ENCODE measurements at regions not wholly inside any gene's neighbourhood (a gene's known extent, or its start where the extent isn't known, plus 50 kb on each side); places are given as distances from the start of the nearest gene placed in this dataset.

DNA sequence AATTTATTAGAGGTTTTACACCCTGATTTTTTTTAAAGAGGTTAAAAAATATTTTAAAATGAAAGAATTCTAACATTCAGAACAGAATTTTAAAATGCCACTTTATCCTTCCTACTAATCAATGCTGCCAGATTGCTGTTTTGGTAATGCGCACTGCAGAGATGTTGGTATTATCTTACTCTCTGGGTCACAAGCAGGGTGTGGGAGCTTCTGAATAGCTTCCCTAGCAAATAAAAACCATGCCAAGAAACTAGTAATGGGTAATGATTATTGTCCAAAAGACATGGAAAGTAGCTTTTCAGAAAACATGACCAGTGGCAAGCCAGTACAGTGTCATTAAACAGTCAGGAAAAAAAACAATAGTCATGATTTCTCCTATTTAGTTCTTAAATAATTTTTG lies 205.4 kb downstream of the TPBG start:
- ATAC-seq (no peak), DNase-seq (no peak)
- intact Hi-C loops (cut with DNase I) = no loop called here

GRCh38 chr6:82570083-82570482 lies 206.5 kb downstream of the TPBG start:
- DNase-seq = no peak

DNA sequence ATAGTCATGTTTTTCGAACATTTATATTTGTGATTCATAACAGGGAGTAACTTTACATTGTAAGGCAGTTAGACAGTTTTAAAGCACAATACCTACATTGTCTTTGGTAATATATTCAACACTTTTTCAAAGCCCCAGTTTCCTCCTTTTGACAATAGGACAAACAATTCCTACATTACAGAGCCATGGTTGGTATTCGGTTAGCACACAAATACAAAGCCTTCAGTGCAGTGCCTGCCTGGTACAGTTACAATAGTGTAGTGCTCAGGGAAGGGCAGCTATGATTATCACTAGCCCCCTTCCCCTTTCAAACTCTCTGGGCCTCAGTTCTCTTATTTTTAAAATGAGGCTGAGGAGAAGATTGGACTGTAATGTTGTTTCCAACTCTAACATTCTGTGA lies 207.8 kb downstream of the TPBG start:
- intact Hi-C loops (cut with DNase I) = no loop called here
- ATAC-seq = no peak
- DNase-seq = no peak

More at GRCh38 chr6:82570083-82570482, 206.5 kb downstream of the TPBG start:
- intact Hi-C loops (cut with DNase I) = no loop called here
- no peak for ATAC-seq

GRCh38 chr6:82573254-82573972 lies 209.8 kb downstream of the TPBG start:
- DNase-seq (no peak), ATAC-seq (no peak)
- intact Hi-C loops (cut with DNase I) = no loop called here

GRCh38 chr6:82576284-82576683 lies 212.7 kb downstream of the TPBG start:
- intact Hi-C loops (cut with DNase I) = no loop called here
- DNase-seq = no peak
- no peak for ATAC-seq

- no peak for ATAC-seq
- no peak for DNase-seq
- intact Hi-C loops (cut with DNase I) = no loop called here
These were observed 220.6 kb downstream of the TPBG start for GRCh38 chr6:82584194-82584695.

- intact Hi-C loops (cut with DNase I) = no loop called here
- ATAC-seq (no peak), DNase-seq (no peak)
These were observed 221.2 kb downstream of the TPBG start for GRCh38 chr6:82584856-82585255.

DNA sequence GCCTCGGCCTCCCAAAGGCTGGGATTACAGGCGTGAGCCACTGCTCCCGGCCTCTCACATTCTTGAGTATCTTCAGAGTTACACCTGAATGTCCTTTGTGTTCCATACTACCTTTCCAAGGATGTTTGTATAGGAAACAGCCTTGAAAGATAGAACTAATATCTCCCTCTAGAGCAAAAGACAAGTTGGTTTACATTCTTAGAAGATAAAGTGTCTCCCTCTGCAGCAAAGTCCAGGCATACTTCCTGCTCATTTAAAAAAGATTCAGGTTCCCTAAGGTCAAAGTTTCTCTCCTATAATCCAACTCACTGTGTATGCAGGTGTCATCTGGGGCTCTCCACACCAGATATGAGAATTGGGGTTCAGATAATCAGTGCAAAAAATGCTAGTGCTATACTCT lies 224.4 kb downstream of the TPBG start:
- no peak for ATAC-seq
- no peak for DNase-seq
- intact Hi-C loops (cut with DNase I) = no loop called here

GRCh38 chr6:82588859-82589412 lies 225.3 kb downstream of the TPBG start:
- intact Hi-C loops (cut with DNase I) = no loop called here
- ATAC-seq = no peak

DNA sequence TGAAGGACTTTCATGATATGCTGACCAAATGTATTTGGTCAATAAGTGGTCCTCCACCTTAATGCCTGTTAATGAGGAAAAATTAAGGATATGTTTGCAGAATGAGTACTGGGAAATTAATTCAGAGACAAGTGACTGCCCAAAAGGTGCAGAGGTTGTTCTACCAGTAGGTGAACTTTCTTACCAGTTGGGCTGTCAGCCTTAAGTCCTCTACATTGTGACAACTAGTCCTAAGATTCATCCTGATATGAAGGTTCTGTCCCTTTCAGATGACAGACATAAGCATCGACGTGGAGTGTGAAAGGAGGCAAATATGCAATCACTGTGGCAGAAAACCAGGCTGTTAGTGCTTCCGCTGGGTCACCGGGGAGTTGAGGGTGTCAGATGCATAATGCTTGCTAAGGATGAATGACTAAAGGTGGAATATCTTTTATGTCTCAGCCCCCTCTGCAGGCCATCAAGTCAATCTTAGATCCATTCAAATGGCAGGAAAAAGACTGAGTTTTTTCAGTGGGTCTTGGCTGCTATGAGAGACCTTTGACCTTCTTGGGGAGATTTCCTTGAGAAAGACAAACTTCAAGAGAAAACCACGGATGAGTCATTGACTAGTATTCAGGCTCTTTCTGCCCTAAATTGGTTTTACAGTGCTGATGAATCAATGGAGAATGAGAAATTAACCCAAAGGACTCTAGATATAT lies 226.0 kb downstream of the TPBG start:
- intact Hi-C loops (cut with DNase I) = no loop called here
- ATAC-seq (peak in 1 of 2 donors; percentile 21), DNase-seq (no peak)

More at GRCh38 chr6:82588859-82589412, 225.3 kb downstream of the TPBG start:
- DNase-seq = no peak

GRCh38 chr6:82597201-82597600 lies 233.6 kb downstream of the TPBG start:
- DNase-seq (no peak), ATAC-seq (no peak)
- intact Hi-C loops (cut with DNase I) = no loop called here

DNA sequence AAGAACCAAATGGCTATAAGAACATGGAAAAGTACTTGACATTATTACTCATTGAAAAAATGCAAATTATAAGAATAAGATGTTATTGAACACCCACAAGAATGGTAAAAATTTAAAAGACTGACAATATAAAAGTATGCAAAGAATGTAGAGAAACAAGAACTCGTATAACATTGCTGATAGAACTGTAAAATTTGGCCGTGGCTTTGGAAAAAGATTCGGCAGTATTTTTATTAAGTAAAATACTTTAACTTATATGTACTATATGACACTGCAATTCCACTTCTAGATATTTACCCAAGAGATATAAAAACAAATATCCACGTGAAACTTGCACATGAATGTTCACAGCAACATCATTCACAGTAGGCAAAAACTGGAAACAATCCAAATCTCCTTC lies 239.2 kb downstream of the TPBG start:
- intact Hi-C loops (cut with DNase I) = no loop called here
- DNase-seq = no peak
- ATAC-seq = no peak

- ATAC-seq = no peak
- no peak for DNase-seq
- intact Hi-C loops (cut with DNase I) = no loop called here
These were observed 240.3 kb downstream of the TPBG start for GRCh38 chr6:82603871-82604270.

DNA sequence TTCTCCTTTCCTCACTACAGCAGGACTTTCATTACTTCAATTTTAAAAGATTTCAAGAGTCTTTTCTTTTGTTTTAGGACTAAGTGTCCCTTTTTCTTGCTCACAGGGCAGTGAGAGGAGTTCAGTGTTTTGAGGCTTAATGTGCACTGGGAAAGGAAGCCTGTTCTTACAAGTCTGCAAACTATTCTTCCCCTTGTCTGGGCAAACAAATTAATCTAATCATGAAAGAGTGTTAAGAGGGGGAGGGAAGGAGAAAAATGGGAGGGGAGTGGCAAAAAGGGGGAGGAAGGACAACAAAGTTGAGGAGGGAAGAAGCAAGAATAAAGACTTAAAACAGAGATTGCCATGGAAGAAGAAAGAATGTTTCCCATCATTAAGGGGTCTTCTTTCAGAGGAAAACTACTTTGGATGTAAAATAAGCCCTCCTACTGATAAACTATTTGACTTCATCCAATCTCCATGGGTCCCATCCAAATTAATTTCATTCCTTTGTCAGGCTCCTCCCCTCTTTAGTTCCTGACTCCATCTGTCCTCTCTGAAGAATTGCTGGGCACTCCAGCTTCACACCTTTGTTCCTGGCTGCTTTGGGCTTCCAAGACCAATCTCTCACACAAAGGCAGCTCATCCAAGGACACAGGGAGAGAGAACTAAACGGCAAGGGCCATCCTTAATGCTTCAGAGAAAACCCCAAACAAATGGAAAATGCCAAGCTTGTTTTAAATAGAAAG lies 244.5 kb downstream of the TPBG start:
- ATAC-seq = no peak
- intact Hi-C loops (cut with DNase I) = no loop called here
- no peak for DNase-seq

DNA sequence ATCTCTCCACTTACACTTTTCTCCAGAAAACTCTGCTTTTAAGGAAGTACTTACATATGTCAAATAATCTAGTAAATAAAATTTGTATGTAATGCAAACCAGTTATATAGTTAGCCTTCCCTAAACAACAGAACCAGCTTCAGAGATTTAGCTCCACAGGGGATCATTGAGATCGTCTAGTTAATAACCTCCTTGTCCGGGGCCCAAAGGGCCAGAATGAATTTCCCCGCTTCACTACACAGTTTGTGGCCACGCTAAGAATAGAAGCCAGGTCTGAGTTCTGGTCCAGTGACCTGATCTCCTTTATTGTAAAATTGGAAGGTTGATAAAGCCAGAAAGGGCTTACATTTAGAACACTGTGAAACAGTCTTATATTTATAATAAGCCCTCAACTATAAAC lies 245.2 kb downstream of the TPBG start:
- DNase-seq = no peak
- intact Hi-C loops (cut with DNase I) = no loop called here
- no peak for ATAC-seq

DNA sequence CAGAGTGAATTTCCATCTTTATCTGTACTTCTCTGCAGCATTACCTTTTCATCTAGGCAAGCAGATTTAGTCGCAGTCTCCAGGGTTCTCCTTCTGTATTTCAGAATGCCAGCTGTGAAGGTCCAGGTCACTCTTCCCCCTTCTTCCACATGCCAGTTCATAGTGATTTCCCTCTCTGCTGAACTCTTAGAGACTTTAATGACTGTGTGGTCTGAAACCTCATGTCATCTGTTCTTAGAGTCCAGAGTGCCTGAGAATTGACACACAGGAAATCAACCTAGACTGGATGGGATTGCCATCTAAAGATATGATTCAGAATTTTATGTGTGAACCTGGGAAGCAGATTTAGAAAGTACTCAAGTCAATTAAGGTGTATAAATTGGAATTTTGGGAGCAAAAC lies 248.1 kb downstream of the TPBG start:
- ATAC-seq = no peak
- DNase-seq = no peak
- intact Hi-C loops (cut with DNase I) = no loop called here

- no peak for ATAC-seq
- intact Hi-C loops (cut with DNase I) = no loop called here
- DNase-seq = no peak
These were observed 248.9 kb downstream of the TPBG start for GRCh38 chr6:82612475-82613039.

DNA sequence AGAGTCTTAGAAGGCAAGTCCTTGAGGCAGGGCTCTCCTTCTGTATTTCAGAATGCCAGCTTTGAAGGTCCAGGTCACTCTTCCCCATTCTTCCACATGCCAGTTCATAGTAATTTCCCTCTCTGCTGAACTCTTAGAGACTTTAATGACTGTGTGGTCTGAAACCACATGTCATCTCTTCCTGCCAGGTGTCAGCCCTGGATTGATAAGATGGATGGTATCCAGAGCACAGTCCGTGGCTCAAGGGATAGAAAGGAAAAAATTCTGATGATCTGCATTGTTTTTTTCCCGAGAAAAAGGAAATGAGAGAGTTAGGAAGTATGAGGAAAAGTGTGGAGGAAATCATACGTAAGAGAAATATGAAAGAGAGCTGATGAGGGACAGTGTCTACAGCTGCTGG lies 250.9 kb downstream of the TPBG start:
- DNase-seq (no peak), ATAC-seq (no peak)
- intact Hi-C loops (cut with DNase I) = no loop called here

DNA sequence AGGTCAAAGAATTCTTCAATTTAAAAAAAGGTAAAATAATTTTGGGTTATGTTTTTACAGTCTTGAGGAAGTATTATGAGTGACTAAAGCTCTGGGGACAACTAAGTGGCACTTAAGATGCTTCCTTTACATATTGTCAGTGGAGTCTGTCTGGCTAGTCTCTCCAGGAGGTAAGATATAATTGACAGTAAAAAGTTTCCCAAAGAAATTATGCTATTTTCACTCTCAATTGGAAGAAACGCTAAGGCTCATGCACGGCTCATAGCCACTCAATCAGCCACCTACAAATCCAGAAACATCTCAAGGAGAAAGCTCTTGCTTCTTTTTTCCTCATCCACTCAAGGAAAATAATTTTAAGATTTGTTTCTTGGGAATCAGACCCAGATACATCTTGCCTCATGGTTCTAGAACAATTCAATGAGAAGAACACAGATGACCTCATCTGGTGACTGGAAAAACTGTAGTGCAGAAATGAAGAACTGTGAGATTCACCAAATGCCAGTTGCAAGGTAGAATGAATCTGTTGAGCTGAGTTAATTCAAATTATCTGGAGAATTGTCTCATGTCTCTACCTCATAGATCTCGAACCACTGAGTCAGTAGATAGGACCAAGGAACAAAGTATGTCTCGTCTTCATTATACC lies 252.9 kb downstream of the TPBG start:
- no peak for DNase-seq
- ATAC-seq = no peak
- intact Hi-C loops (cut with DNase I) = no loop called here
